NCI-H82 (cell line): ENCODE measurements at regions not wholly inside any gene's neighbourhood (a gene's known extent, or its start where the extent isn't known, plus 50 kb on each side); places are given as distances from the start of the nearest gene placed in this dataset.
A peak's percentile ranks its signal among the peaks of the same experiment; 100 is the strongest.

ENCODE experiments used
- DNase-seq: peaks from one replicate; lab custom pipeline; 2025; lab: John Stamatoyannopoulos, UW

GRCh38 chr15:60095711-60096110 is 91.6 kb downstream of the FOXB1 start:
- DNase-seq = no peak

- DNase-seq = no peak
These were observed 92.0 kb downstream of the FOXB1 start for GRCh38 chr15:60096157-60096556.

- DNase-seq = no peak
These were observed 97.3 kb downstream of the FOXB1 start for GRCh38 chr15:60101416-60101815.

GRCh38 chr15:60102748-60103147 is 98.6 kb downstream of the FOXB1 start:
- no peak for DNase-seq

- no peak for DNase-seq
These were observed 106.8 kb downstream of the FOXB1 start for GRCh38 chr15:60110909-60111308.

- no peak for DNase-seq
These were observed 111.7 kb downstream of the FOXB1 start for GRCh38 chr15:60115579-60116380.

GRCh38 chr15:60116456-60117089 is 112.5 kb downstream of the FOXB1 start:
- DNase-seq = peak; percentile 7

GRCh38 chr15:60118146-60118545 is 114.0 kb downstream of the FOXB1 start:
- peak; percentile 8 for DNase-seq

- DNase-seq = no peak
These were observed 114.5 kb downstream of the FOXB1 start for GRCh38 chr15:60118626-60119025.

- no peak for DNase-seq
These were observed 115.0 kb downstream of the FOXB1 start for GRCh38 chr15:60119101-60119500.

- DNase-seq = peak; percentile 7
These were observed 116.0 kb downstream of the FOXB1 start for GRCh38 chr15:60120100-60120499.

- DNase-seq = no peak
These were observed 117.7 kb downstream of the FOXB1 start for GRCh38 chr15:60121845-60122244.

GRCh38 chr15:60122691-60123090 is 118.6 kb downstream of the FOXB1 start:
- DNase-seq = no peak

- DNase-seq = no peak
These were observed 120.5 kb downstream of the FOXB1 start for GRCh38 chr15:60124460-60125070.

GRCh38 chr15:60125334-60125733 is 121.2 kb downstream of the FOXB1 start:
- DNase-seq = no peak

- DNase-seq = no peak
These were observed 122.1 kb downstream of the FOXB1 start for GRCh38 chr15:60126200-60126599.

GRCh38 chr15:60126661-60127060 is 122.5 kb downstream of the FOXB1 start:
- no peak for DNase-seq

GRCh38 chr15:60128000-60128376 is 123.9 kb downstream of the FOXB1 start:
- DNase-seq = no peak

- DNase-seq = no peak
These were observed 124.6 kb downstream of the FOXB1 start for GRCh38 chr15:60128710-60129109.

- no peak for DNase-seq
These were observed 126.3 kb downstream of the FOXB1 start for GRCh38 chr15:60130398-60130797.

- DNase-seq = no peak
These were observed 126.7 kb downstream of the FOXB1 start for GRCh38 chr15:60130821-60131220.

- no peak for DNase-seq
These were observed 130.5 kb downstream of the FOXB1 start for GRCh38 chr15:60134609-60135008.

GRCh38 chr15:60135961-60136360 is 131.8 kb downstream of the FOXB1 start:
- DNase-seq = no peak
